Stimulated activated CD4-positive, alpha-beta T cell treated with anti-CD3 and anti-CD28 coated beads, Interleukin-1b, Interleukin-23, amount 100 ng/mL, for 1 hour (primary cell): ENCODE measurements at regions not wholly inside any gene's neighbourhood (a gene's known extent, or its start where the extent isn't known, plus 50 kb on each side); places are given as distances from the start of the nearest gene placed in this dataset.

Source experiments
- DNase-seq, 2 donors: peaks; one replicate each; pipeline ENCODE4 v3.0.0-alpha.2; 2020; ENCODE audit warnings: low read depth in 2 of 2

DNA sequence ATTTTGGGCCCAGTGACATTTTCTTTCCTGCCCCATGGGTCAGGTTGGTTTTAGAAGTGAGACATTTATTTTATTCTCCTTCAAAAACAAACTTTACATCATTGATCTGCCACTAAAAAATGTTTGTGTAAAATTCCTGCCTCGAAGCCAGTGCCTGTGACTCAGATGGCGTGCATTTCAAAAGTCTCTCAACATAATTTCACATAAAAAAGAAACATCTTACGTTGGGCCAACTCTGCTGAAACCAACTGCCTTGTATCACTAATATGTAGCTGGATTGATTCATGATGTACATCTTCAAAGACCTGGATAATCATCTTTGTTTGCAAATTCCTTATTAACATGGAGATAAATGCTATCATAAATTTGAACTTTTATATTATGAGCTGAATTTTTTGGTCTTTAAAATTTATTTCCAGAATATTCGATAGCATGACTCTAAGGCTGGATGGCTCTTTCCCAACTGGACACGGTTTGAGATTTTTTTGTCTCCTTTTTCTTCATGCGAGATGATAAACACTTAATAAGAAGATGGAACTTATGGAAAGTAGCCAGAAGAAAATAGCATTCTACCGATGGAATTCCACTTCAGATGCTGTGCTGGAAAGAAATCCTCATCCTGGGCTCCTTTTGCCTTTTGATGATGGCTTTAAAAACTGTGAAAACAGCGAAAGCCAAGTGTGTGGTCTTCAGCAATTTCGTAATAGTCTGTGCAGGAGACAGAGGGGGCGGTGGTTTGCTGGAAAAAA is 420.5 kb downstream of the FGF9 start:
- DNase-seq: no peak

DNA sequence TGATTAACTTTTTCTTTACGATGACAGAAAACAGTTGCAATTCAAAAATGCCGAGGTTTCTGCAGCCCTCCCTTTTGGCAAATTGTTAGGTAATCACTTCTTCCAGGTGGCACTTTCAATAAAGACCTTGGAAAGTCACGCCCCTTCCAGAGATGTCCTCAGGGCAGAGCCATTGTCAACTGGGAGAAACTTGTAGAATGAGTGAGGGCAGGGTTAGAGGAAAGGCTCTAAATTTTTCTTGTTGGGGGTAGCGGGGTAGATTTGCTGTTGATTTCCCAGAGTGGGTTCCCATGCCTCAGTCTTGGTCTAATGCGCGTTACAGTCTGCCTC is 421.1 kb downstream of the FGF9 start:
- DNase-seq: no peak

DNA sequence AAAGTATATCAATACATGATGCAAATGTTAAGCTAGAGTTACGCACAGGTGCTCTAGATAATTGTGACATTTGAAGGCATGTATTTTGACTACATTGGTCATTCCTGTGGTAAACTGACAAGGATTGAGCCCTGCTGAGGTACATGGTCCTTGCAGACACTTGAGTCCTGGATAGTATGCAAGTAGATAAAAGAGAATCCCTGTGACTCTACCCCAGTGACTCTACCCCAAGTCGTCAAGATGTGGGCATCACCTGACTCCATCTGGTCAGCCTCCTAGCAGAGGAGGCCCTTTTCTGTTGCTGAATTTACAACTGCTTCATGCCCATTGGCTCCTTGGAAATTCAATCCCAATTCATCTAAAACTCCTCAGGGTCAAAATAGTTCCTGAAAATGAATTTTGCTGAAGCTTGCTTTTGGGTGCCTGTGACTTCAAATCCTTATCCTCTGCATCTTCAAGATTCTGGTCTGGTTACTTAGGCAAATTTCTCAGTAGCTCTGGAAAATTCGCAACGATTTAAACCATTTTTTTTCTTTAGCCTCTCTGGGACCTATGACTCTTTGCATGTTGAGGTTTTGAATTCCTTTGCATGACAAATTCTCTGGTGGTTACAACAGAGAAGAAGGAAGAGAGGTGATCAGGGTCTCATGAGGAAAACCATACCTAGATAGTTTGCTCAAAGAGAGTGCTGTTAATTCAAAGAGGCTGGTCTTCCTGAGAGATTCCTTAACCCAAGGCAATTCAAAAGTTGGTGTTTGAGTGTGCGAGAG is 422.1 kb downstream of the FGF9 start:
- no peak for DNase-seq

DNA sequence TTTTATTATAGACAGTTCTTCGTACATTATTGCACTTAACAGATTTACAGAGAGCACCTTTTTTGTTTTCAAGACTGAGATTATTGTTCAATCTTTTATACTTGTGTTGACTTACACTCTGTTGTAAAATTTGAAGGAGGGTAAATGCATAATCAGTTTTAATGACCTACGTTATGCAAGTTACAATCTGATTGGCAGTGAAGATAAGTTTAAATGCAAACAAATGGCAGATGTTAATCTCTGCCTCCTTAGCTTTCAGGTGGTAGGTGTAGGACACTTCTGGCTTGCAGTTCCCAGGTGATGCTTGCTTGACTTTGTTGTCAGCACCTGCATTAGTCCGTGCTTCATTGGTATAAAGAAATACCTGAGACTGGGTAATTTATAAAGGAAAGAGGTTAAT is 424.9 kb downstream of the FGF9 start:
- DNase-seq: no peak

DNA sequence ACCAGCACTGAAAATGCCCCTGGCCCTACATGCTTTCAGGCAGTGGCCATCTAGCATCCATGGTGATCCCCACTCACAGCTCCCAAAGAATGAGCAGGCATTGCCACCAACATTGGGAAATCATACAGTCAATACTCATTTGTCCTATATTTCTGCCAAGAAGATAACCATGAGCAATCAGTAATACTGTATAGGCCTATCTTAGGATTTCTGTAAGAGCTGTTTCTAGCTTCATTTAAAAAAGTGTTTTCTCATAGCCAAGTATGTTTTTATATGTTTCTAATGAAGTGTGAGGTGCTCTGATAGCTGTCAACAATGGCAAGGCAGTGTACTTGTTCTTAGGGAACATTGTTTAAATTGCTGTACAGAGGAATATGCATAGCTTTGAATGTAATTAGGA is 428.7 kb downstream of the FGF9 start:
- no peak for DNase-seq

DNA sequence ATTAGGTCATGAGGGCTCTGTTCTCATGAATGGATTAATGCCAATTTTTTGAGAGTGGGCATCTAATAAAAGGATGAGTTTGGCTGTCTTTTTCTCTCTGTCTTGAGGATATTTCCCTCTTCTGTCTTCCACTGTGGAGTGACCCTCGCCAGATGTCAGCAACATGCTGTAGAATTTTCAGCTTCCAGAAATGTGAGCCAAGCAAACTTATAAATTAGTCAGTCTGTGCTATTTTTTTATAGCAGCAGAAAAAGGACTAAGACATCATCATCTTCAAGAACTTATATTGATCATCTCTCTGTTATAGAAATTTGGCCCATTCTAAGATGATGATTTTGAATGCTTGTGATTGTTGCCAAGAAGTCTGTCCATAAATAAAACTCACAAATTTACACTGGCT is 431.4 kb downstream of the FGF9 start:
- no peak for DNase-seq

DNA sequence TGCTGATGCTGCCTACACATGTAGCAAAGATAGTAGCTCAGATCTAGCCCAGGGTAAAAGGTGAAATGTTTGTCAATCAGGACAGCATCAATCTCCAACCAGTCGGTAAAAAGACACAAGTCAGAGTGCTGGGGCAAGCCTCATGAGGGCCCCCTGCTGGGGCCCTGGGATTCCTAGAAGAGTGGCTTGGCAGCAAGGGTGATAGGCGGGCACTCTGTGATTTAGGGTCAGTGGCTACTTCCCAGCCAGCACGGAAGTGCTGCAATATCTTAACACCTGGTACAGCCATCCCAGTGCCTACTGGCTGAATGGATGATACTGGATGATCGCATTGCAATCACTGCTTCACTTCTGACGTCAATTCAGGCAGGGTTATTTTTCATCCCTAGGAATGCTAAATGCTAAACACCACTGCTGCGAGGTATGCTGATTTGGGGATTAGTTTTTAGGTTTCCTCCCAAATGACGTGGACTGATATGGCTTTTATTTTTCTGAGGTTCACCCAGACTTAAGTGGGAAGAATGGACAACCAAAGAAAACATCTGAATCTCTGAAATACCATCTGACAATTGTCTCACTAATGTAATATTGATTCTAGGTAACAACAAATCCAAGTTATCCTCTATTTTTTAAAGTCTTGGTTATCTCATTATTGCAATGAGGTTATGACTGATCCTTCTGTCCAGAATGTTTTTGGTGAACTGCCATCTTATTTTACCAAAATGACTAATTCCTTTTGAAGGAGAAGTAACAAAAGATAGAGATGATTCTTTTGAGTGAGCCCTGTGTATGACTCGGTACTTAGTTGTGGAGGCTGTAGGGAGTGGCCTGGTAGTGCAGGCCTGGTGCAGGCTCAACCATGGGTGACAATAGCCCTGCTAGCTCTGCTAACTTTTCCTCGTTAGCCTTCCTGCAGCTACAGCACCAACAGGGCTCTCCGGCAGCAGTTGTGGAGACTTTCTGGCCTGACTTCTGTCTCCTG is 432.5 kb downstream of the FGF9 start:
- no peak for DNase-seq

DNA sequence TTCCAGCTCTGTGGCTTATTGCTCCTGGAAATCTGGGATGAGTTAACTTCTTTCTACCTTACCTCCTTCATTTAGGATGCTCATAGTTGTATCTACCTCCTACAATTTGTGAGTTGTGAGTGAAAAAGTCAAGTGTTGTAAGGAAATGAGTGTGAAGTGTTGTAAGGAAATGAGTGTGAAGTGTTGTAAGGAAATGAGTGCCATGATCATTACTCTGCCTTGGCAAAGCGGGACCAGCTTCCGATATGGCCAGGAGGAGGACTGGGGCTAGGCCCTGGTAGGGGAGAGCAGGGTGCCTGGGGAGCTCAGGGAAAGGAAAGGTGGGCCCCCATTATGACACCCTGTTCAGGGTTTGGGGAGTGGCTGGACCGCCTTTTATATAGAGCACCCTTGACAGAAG is 435.2 kb downstream of the FGF9 start:
- no peak for DNase-seq

DNA sequence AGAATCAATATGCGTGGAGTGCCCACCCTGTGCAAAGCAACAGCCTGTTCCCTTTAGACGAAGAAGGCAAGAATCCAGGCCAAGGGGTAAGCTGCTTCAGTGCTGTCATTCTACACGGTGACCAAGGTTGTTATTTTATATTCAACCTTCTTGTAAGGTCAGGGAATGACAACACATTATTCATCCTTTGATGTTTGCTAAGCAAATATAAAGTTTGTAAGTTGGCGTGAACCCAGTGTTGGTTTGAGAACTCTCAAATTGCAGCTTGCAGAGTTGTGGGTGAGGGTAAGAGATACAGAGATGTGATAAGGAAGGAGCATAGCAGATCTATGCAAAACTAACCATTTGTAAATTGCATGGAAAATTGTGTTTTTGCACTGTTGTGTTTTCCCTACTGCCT is 436.7 kb downstream of the FGF9 start:
- no peak for DNase-seq

DNA sequence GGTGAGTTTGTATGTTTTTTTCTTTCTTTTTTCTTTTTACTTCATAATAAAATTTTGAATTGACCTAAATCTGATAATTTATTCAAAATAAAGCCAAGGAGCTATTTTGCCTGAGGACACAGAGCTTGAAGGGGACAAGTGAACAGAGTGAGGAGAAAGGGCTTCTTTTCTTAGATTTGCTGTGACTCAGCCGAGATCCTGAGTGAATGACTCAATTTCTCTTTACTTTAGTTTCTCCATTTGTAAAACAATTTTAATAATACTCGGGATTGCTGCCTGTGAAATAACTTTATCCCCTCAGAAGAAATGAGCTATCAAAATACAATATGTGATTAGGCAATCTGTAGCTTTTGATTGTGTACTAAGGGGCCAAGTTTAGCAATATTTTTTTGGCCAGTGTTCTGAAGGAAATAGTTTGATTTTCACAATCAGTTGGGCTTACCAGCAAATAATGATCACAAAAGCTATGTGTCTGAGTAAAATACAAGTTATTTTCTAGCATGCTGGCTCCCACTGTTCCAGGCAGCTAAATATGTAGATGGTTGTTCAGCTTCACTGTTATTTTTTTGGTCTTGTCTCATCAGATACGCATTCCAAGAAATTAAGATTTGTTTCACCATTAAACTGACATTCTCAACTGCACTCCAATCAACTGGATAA is 437.5 kb downstream of the FGF9 start:
- DNase-seq: no peak

DNA sequence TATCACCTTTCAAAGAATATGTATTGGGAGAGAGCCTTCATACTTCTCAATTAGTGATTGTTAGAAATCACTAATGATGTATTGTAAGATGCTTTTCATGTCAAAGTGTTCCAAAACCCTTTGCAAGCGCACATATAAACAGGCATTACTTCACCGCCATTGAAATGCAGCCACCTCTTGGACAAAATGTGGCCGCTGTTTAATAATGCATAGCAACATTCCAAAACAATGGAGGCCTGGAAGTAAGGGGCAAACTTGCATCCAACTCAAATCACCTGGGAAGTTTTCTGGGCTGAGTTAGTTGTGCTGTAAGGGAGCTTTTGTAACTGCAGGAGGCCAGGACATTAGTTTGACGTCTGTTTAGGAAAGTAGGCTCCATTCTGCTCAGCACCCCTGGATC is 438.1 kb downstream of the FGF9 start:
- no peak for DNase-seq

DNA sequence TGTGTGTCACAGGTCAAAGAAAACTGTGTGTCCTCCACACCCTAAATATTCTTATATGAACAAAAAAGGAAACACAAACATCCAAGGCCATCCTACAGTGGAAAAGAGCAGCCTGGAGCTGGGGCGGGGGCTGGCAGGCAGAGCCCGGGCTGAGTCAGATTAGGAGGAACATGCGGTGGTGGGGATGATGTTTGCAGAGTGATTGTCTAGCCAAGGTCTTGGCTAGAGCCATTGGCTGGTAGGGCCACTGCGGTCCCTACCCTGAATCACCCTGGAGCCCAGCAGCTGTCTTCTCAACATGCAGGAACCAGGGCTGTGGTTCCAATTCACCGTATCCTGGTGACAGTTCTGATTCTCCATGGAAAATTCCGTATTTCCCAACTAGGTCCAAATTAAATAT is 439.5 kb downstream of the FGF9 start:
- no peak for DNase-seq

DNA sequence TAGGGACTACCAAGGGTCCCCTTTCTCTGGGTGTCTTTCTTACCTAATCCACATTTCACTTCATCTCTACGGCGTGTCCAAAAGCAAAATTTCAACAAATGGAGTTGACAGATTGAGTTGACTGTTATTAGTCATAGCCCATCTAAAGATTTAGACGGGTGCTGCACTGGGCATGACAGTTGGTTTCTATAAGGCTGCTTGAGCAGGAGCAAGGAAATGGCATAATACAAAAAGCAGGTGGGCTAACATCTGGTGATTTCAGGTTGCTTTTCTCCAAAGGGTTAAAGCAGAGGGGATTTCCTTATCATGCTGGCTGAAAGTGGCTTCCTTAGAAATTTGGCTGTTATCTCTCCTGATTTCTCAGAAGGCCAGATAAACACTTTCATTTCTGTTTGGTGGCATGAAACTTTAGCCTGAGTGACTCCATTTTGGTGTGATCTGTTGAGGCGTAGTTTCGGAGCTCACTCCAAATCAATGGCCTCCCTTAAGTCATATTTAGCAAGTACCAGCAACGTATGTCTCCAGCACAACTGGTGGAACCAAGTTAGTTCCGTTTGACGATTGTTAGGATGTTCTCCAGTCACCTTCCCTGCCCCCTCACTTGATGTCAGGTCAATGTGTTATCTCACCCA is 440.4 kb downstream of the FGF9 start:
- DNase-seq: no peak

DNA sequence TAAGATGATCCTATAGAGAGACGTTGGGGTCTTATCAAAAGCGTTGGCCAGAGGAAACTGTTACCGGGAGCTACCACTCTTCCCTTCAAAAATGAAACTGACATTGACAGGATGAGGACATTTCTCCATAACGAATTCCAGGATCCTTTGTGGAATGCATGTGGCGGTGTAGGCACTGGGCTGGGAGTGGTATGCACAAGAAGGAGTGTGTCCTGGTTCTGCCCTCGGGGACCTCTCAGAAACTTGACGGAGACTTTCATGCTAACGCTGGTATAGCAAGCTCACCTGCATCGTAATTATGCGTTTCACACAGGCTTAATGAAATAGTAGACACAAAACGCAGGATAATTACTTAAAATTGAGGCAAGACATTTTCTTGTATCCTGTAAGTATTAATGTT is 441.1 kb downstream of the FGF9 start:
- DNase-seq: no peak

DNA sequence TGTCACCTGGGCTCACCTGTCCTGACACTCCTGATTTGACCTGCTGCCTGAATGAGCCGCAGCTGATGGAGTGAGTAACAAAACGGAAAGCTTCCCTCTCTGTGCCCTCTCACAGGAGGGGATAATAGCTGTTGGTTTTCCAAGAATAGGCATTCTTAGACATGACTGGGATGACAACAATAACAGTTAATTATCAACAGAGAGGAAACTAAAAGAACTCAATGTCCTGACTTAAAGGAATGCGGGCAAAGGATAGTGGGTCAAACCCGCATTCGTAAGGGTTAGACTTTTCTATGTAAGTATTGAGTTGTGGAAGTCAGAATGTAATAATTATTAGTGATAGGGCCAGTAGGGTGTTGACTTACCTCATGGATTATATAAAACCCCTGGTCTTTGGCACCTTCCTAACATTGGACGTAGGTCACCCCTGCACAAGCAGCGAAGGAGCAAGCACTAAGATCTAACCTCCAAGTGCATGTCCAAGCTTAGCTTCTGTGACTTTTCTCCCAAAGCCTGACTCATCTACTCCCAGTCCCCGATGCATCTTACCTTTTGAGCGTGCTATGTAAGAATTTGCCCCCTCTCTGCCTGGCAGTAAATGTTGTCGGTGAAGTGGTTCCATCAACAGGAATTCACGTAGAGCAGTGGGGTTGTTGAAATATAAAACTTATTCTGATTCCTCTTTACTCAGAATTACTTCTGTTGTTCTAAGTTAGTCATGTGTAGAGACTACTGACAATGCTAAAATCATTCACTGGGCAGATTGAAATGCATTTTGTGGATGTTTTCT is 442.3 kb downstream of the FGF9 start:
- no peak for DNase-seq

DNA sequence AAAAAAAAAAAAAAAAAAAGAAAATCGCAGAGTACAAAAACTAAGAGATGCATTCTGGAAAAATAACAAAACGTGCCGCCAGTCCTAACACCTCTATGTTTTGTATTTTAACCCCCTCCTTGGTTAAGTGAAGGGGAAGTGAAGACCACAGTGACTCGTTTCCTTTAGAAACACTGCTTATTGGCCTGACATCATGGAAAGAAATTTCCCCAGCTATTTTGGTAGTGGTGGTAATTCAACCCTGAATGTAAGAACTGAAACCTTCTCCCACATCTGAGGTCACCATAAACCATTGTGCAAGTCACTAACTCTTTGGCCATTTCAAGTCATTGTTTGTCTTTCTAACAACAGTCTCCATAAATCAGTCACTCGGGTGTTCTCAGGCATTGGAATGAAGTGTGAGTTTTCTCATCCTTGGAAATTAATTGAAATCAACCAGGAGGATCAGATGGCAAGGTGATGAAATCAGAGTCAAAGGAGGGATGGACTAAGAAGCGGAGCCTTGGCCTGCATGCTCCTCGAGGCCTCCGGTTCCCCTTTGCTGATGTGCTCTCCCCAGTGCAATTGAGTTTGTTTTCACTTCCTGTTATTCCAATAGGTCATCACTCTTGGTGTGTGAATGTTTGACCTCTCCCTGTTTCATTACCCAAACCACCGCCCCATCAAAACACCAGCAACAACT is 443.9 kb downstream of the FGF9 start:
- peak in 1 of 2 donors; percentile 1 for DNase-seq

DNA sequence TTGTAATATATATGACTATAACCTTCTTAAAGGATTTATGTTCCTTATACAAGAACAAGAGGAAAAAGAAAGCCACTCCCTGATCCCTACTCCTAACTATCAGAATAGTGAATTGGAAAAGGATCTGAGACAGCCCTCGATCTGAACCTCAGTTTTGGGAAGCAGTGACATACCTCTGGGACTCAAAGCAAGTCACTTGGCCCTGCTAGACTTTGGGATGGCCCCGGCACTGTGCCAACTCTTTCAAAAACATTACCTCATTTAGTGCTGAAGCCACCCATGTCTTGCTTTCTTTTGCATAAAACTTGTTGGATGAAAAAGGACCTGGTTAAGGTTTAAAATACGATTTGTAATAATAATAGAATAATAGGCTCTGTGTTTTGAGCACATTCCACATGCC is 447.3 kb downstream of the FGF9 start:
- no peak for DNase-seq

DNA sequence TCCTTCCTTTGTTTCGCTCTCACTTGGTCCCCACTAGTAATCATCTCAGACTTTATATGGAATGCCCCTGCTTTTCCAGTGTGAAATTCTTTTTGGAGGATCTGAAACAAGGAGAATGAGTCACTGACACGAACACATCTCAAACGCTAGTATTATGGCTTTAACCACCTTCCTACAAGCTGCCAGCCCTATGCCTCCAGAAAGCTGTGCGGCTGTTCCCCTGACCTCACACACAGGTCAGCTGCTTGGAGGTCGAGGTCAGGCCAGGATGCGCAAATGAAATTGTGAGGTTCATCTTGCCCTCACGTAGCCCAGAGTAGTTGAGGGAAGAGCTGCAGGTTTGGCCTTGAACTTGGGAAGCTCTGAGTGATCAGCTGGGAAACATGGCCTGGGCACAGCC is 449.8 kb downstream of the FGF9 start:
- no peak for DNase-seq

DNA sequence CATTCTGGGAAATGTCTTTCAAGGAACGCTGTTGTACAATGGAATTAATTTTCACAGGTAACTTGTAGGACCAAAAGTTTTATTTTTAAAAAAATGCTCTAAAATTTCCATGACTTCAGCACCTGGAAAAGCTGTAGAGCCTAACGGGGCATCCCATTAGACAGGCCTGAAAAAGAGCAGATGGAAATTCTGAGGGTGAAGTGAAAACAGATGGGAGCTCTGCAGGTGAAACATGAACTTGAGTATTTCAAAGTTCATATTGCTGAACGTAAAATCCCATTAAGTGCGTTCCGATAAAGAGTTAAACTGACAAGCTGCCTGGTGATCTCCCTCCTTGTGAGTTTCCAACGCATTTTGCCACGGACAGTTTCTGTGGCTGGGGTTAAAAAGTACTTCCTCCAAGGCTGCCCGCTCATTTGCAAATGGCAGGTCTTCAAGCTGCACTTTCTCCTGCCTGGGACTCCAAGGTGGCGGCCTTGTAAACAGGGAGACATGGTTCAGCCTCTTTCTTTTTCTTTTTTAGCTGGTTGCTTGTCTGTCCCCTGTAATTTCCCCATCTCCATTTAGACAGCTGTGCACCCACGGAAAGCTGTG is 450.4 kb downstream of the FGF9 start:
- no peak for DNase-seq
